LNCAP (cell line): ENCODE measurements at regions not wholly inside any gene's neighbourhood (a gene's known extent, or its start where the extent isn't known, plus 50 kb on each side); places are given as distances from the start of the nearest gene placed in this dataset.

Experiments
- CTCF ChIP-seq: fragments of 450-650 bp; IDR thresholded peaks from 2 replicates; pipeline ENCODE4 v1.5.1; 2017; ENCODE audit warnings: mild to moderate bottlenecking

GRCh38 chr2:215790523-215791421 is 222.6 kb downstream of the MREG start:
- TF ChIP-seq CTCF = no peak

GRCh38 chr2:215787565-215788178 is 225.7 kb downstream of the MREG start:
- no peak for TF ChIP-seq CTCF

- TF ChIP-seq CTCF = no peak
Observed at GRCh38 chr2:215787025-215787424, 226.3 kb downstream of the MREG start.

GRCh38 chr2:215784371-215784783 is 229.0 kb downstream of the MREG start:
- no peak for TF ChIP-seq CTCF

GRCh38 chr2:215782965-215783364 is 230.4 kb downstream of the MREG start:
- TF ChIP-seq CTCF = no peak

GRCh38 chr2:215782295-215782694 is 231.1 kb downstream of the MREG start:
- TF ChIP-seq CTCF = no peak

- no peak for TF ChIP-seq CTCF
Observed at GRCh38 chr2:215780907-215781685, 232.3 kb downstream of the MREG start.
